ENCODE measurements at regions not wholly inside any gene's neighbourhood (a gene's known extent, or its start where the extent isn't known, plus 50 kb on each side); places are given as distances from the start of the nearest gene placed in this dataset.

- H3K4me3 ChIP-seq (ENCODE audit: low read depth, low read length): no peak overlapping the region
- H3K9me3 ChIP-seq (ENCODE audit: control insufficient read depth, insufficient read depth, low read length): no peaks in the 10 kb centered on the region
- no peaks in the 10 kb centered on the region for H3K36me3 ChIP-seq (ENCODE audit: control insufficient read depth, insufficient read depth, low read length)
- no peak for DNase-seq (ENCODE audit: low read depth in 4 of 6, low spot score in 6 of 6)
- H3K27me3 ChIP-seq (ENCODE audit: control insufficient read depth, insufficient read depth, low read length): peaks cover 2% of the 10 kb centered on the region
- H3K27ac ChIP-seq (ENCODE audit: low read depth, low read length): no peak overlapping the region
- H3K4me1 ChIP-seq (ENCODE audit: control insufficient read depth, insufficient read depth, low read length): peaks cover 8% of the 10 kb centered on the region
- WGBS (ENCODE audit: insufficient coverage): 75% methylated on average over 10 of the region's 11 CpGs
Observed at GRCh38 chr11:71343828-71344400, 91.5 kb upstream of the SHANK2 start.

GRCh38 chr11:71342951-71343827 lies 90.8 kb upstream of the SHANK2 start:
- no peak overlapping the region for H3K27ac ChIP-seq (ENCODE audit: low read depth, low read length)
- peaks cover 2% of the 10 kb centered on the region for H3K27me3 ChIP-seq (ENCODE audit: control insufficient read depth, insufficient read depth, low read length)
- H3K9me3 ChIP-seq (ENCODE audit: control insufficient read depth, insufficient read depth, low read length): no peaks in the 10 kb centered on the region
- peak in 1 of 6 donors; percentile 12 for DNase-seq (ENCODE audit: low read depth in 4 of 6, low spot score in 6 of 6)
- no peak overlapping the region for H3K4me3 ChIP-seq (ENCODE audit: low read depth, low read length)
- WGBS (ENCODE audit: insufficient coverage): 77% methylated on average over 20 of the region's 20 CpGs
- peaks cover 8% of the 10 kb centered on the region for H3K4me1 ChIP-seq (ENCODE audit: control insufficient read depth, insufficient read depth, low read length)
- H3K36me3 ChIP-seq (ENCODE audit: control insufficient read depth, insufficient read depth, low read length): no peaks in the 10 kb centered on the region

GRCh38 chr11:71342116-71342515 lies 89.7 kb upstream of the SHANK2 start:
- Histone ChIP-seq H3K4me3 (ENCODE audit: low read depth, low read length) (no peak overlapping the region), H3K9me3 (ENCODE audit: control insufficient read depth, insufficient read depth, low read length) (no peaks in the 10 kb centered on the region), H3K36me3 (ENCODE audit: control insufficient read depth, insufficient read depth, low read length) (no peaks in the 10 kb centered on the region), H3K4me1 (ENCODE audit: control insufficient read depth, insufficient read depth, low read length) (peaks cover 8% of the 10 kb centered on the region), H3K27ac (ENCODE audit: low read depth, low read length) (no peak overlapping the region), H3K27me3 (ENCODE audit: control insufficient read depth, insufficient read depth, low read length) (peaks cover 2% of the 10 kb centered on the region)
- WGBS (ENCODE audit: insufficient coverage): 88% methylated on average over 11 of the region's 13 CpGs
- DNase-seq (ENCODE audit: low read depth in 4 of 6, low spot score in 6 of 6): no peak

GRCh38 chr11:71341596-71341995 lies 89.2 kb upstream of the SHANK2 start:
- H3K4me1 ChIP-seq (ENCODE audit: control insufficient read depth, insufficient read depth, low read length): peaks cover 8% of the 10 kb centered on the region
- no peak overlapping the region for H3K4me3 ChIP-seq (ENCODE audit: low read depth, low read length)
- 96% methylated on average over 9 of the region's 9 CpGs for WGBS (ENCODE audit: insufficient coverage)
- H3K36me3 ChIP-seq (ENCODE audit: control insufficient read depth, insufficient read depth, low read length): no peaks in the 10 kb centered on the region
- peaks cover 2% of the 10 kb centered on the region for H3K27me3 ChIP-seq (ENCODE audit: control insufficient read depth, insufficient read depth, low read length)
- no peak overlapping the region for H3K27ac ChIP-seq (ENCODE audit: low read depth, low read length)
- no peak for DNase-seq (ENCODE audit: low read depth in 4 of 6, low spot score in 6 of 6)
- no peaks in the 10 kb centered on the region for H3K9me3 ChIP-seq (ENCODE audit: control insufficient read depth, insufficient read depth, low read length)

GRCh38 chr11:71341173-71341572 lies 88.8 kb upstream of the SHANK2 start:
- Histone ChIP-seq H3K27ac (ENCODE audit: low read depth, low read length) (no peak overlapping the region), H3K9me3 (ENCODE audit: control insufficient read depth, insufficient read depth, low read length) (no peaks in the 10 kb centered on the region), H3K4me1 (ENCODE audit: control insufficient read depth, insufficient read depth, low read length) (peaks cover 8% of the 10 kb centered on the region), H3K27me3 (ENCODE audit: control insufficient read depth, insufficient read depth, low read length) (peaks cover 2% of the 10 kb centered on the region), H3K36me3 (ENCODE audit: control insufficient read depth, insufficient read depth, low read length) (no peaks in the 10 kb centered on the region), H3K4me3 (ENCODE audit: low read depth, low read length) (no peak overlapping the region)
- DNase-seq (ENCODE audit: low read depth in 4 of 6, low spot score in 6 of 6): no peak
- 93% methylated on average over 8 of the region's 8 CpGs for WGBS (ENCODE audit: insufficient coverage)

GRCh38 chr11:71340086-71340606 lies 87.8 kb upstream of the SHANK2 start:
- WGBS (ENCODE audit: insufficient coverage): 60% methylated on average over 12 of the region's 12 CpGs

GRCh38 chr11:71339396-71339881 lies 87.1 kb upstream of the SHANK2 start:
- Histone ChIP-seq H3K9me3 (ENCODE audit: control insufficient read depth, insufficient read depth, low read length) (no peaks in the 10 kb centered on the region), H3K4me3 (ENCODE audit: low read depth, low read length) (no peak overlapping the region), H3K27ac (ENCODE audit: low read depth, low read length) (no peak overlapping the region), H3K27me3 (ENCODE audit: control insufficient read depth, insufficient read depth, low read length) (peaks cover 2% of the 10 kb centered on the region), H3K4me1 (ENCODE audit: control insufficient read depth, insufficient read depth, low read length) (peaks cover 8% of the 10 kb centered on the region), H3K36me3 (ENCODE audit: control insufficient read depth, insufficient read depth, low read length) (no peaks in the 10 kb centered on the region)
- peak in 1 of 6 donors; percentile 4 for DNase-seq (ENCODE audit: low read depth in 4 of 6, low spot score in 6 of 6)
- 62% methylated on average over 10 of the region's 14 CpGs for WGBS (ENCODE audit: insufficient coverage)

More at GRCh38 chr11:71340086-71340606, 87.8 kb upstream of the SHANK2 start:
- Histone ChIP-seq H3K4me3 (ENCODE audit: low read depth, low read length) (no peak overlapping the region), H3K27me3 (ENCODE audit: control insufficient read depth, insufficient read depth, low read length) (peaks cover 2% of the 10 kb centered on the region), H3K27ac (ENCODE audit: low read depth, low read length) (no peak overlapping the region), H3K9me3 (ENCODE audit: control insufficient read depth, insufficient read depth, low read length) (no peaks in the 10 kb centered on the region), H3K36me3 (ENCODE audit: control insufficient read depth, insufficient read depth, low read length) (no peaks in the 10 kb centered on the region), H3K4me1 (ENCODE audit: control insufficient read depth, insufficient read depth, low read length) (peaks cover 8% of the 10 kb centered on the region)
- no peak for DNase-seq (ENCODE audit: low read depth in 4 of 6, low spot score in 6 of 6)

GRCh38 chr11:71338801-71339395 lies 86.5 kb upstream of the SHANK2 start:
- no peak overlapping the region for H3K27ac ChIP-seq (ENCODE audit: low read depth, low read length)
- H3K9me3 ChIP-seq (ENCODE audit: control insufficient read depth, insufficient read depth, low read length): no peaks in the 10 kb centered on the region
- DNase-seq (ENCODE audit: low read depth in 4 of 6, low spot score in 6 of 6): peak in 4 of 6 donors; percentile 5 to 68 (median 20)
- H3K36me3 ChIP-seq (ENCODE audit: control insufficient read depth, insufficient read depth, low read length): no peaks in the 10 kb centered on the region
- peaks cover 2% of the 10 kb centered on the region for H3K27me3 ChIP-seq (ENCODE audit: control insufficient read depth, insufficient read depth, low read length)
- H3K4me1 ChIP-seq (ENCODE audit: control insufficient read depth, insufficient read depth, low read length): peaks cover 8% of the 10 kb centered on the region
- WGBS (ENCODE audit: insufficient coverage): 40% methylated on average over 9 of the region's 12 CpGs
- H3K4me3 ChIP-seq (ENCODE audit: low read depth, low read length): no peak overlapping the region

- WGBS (ENCODE audit: insufficient coverage): 89% methylated on average over 9 of the region's 12 CpGs
- Histone ChIP-seq H3K27ac (ENCODE audit: low read depth, low read length) (no peak overlapping the region), H3K36me3 (ENCODE audit: control insufficient read depth, insufficient read depth, low read length) (no peaks in the 10 kb centered on the region), H3K4me3 (ENCODE audit: low read depth, low read length) (no peak overlapping the region), H3K9me3 (ENCODE audit: control insufficient read depth, insufficient read depth, low read length) (no peaks in the 10 kb centered on the region), H3K27me3 (ENCODE audit: control insufficient read depth, insufficient read depth, low read length) (peaks cover 2% of the 10 kb centered on the region), H3K4me1 (ENCODE audit: control insufficient read depth, insufficient read depth, low read length) (peaks cover 8% of the 10 kb centered on the region)
- DNase-seq (ENCODE audit: low read depth in 4 of 6, low spot score in 6 of 6): no peak
Observed at GRCh38 chr11:71336996-71337754, 84.8 kb upstream of the SHANK2 start.

Measured in spinal cord (tissue), 9 donors.